ENCODE measurements at regions not wholly inside any gene's neighbourhood (a gene's known extent, or its start where the extent isn't known, plus 50 kb on each side); places are given as distances from the start of the nearest gene placed in this dataset.

DNA sequence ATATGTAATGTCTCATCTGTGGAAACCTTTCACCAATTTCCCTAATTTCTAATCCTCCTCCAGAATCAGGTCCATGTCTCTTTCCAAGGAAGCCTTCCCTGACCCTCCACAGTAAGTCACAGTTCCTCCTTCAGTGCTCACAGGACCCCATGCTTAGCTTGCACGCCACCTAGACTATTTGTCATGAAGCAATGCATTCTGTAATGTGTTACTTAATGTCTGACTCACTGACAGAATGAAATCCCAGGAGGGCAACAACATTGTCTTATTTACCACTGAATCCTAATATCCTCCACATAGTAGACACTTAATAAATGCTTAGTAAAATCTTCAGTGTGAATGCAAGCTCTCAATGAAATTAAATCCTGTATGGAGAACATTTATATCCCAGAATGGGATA, 245.9 kb upstream of the PLD5 start:
- no peak overlapping the region for H3K4me3 ChIP-seq (replicated peaks in 1 of 3; ENCODE audit: insufficient read depth in 1 of 3, low read depth in 2 of 3, low read length in 3 of 3)
- in situ Hi-C loops (cut with HindIII; ENCODE audit: extremely low pct_ligation_motif_present, low pct_unique_long_range_greater_than_20kb): no loop called here
- H3K79me2 ChIP-seq (ENCODE audit: insufficient read depth, low read length): no peaks in the 10 kb centered on the region
- H3K36me3 ChIP-seq (replicated peaks in 1 of 2; ENCODE audit: control insufficient read depth in 1 of 2, insufficient read depth in 2 of 2, low read length in 2 of 2): no peaks in the 10 kb centered on the region
- 0% methylated on average over 1 of the region's 1 CpG for WGBS (ENCODE audit: low lambda C conversion rate)
- H3K27ac ChIP-seq (ENCODE audit: extremely low read length, insufficient read depth, low read length): no peak overlapping the region
- BruUV-seq (replicated peaks): no TSS peak
- POLR2A ChIA-PET: no interaction called here
- H3K9ac ChIP-seq (ENCODE audit: insufficient read depth, low read depth, low read length): no peak overlapping the region
- H3K27me3 ChIP-seq (ENCODE audit: control insufficient read depth in 1 of 2, insufficient read depth in 2 of 2, low read length in 2 of 2): no peaks in the 10 kb centered on the region
- CTCF ChIA-PET (ENCODE audit: low intra/inter-chr PET ratio, low total read pairs): no interaction called here
- no peaks in the 10 kb centered on the region for H4K20me1 ChIP-seq (ENCODE audit: insufficient read depth, low read length)
- ATAC-seq (no peak), FAIRE-seq (no peak), DNase-seq (ENCODE audit: low spot score) (no peak)
- no peaks in the 10 kb centered on the region for H3K4me1 ChIP-seq (ENCODE audit: insufficient read depth, low read length)
- H2AFZ ChIP-seq (ENCODE audit: low read length): no peak overlapping the region
- TF ChIP-seq ZBTB14 (CRISPR knock-in tag; IDR thresholded peaks at IDR 0.05) (no peak), ZKSCAN1 (IDR thresholded peaks at IDR 0.05; ENCODE audit: low read length) (no peak), ZNF563 (CRISPR knock-in tag; IDR thresholded peaks at IDR 0.05) (no peak), TMF1 (CRISPR knock-in tag; IDR thresholded peaks at IDR 0.05; ENCODE audit: low read depth) (no peak), ZNF343 (CRISPR knock-in tag; IDR thresholded peaks at IDR 0.05) (no peak), SALL1 (CRISPR knock-in tag; IDR thresholded peaks at IDR 0.05) (no peak)
- intact Hi-C loops (cut with micrococcal nuclease; ENCODE audit: unreplicated experiment): no loop called here
- no peaks in the 10 kb centered on the region for H3K9me3 ChIP-seq (ENCODE audit: low read length)
- H3K4me2 ChIP-seq (ENCODE audit: low read depth, low read length): no peak overlapping the region

GRCh38 chr1:242764161-242764560, 239.7 kb upstream of the PLD5 start:
- in situ Hi-C loops (cut with HindIII; ENCODE audit: extremely low pct_ligation_motif_present, low pct_unique_long_range_greater_than_20kb) (no loop called here), intact Hi-C loops (cut with micrococcal nuclease; ENCODE audit: unreplicated experiment) (no loop called here)

More at GRCh38 chr1:242764161-242764560, 239.7 kb upstream of the PLD5 start:
- Histone ChIP-seq H4K20me1 (ENCODE audit: insufficient read depth, low read length) (no peaks in the 10 kb centered on the region), H3K36me3 (replicated peaks in 1 of 2; ENCODE audit: control insufficient read depth in 1 of 2, insufficient read depth in 2 of 2, low read length in 2 of 2) (no peaks in the 10 kb centered on the region), H2AFZ (ENCODE audit: low read length) (no peak overlapping the region), H3K9ac (ENCODE audit: insufficient read depth, low read depth, low read length) (no peak overlapping the region), H3K27ac (ENCODE audit: extremely low read length, insufficient read depth, low read length) (no peak overlapping the region), H3K79me2 (ENCODE audit: insufficient read depth, low read length) (no peaks in the 10 kb centered on the region), H3K4me2 (ENCODE audit: low read depth, low read length) (no peak overlapping the region), H3K4me3 (replicated peaks in 1 of 3; ENCODE audit: insufficient read depth in 1 of 3, low read depth in 2 of 3, low read length in 3 of 3) (no peak overlapping the region), H3K4me1 (ENCODE audit: insufficient read depth, low read length) (no peaks in the 10 kb centered on the region), H3K27me3 (ENCODE audit: control insufficient read depth in 1 of 2, insufficient read depth in 2 of 2, low read length in 2 of 2) (no peaks in the 10 kb centered on the region), H3K9me3 (ENCODE audit: low read length) (no peaks in the 10 kb centered on the region)
- CTCF ChIA-PET (ENCODE audit: low intra/inter-chr PET ratio, low total read pairs): no interaction called here
- POLR2A ChIA-PET: no interaction called here
- no peak for ATAC-seq
- DNase-seq (ENCODE audit: low spot score): no peak
- no TSS peak for BruUV-seq (replicated peaks)
- no peak for FAIRE-seq
- 0% methylated on average over 1 of the region's 1 CpG for WGBS (ENCODE audit: low lambda C conversion rate)
- no peak for TF ChIP-seq AGO2 (optimal IDR thresholded peaks at IDR 0.05; ENCODE audit: low read depth, low read length)
- TF ChIP-seq NRL (CRISPR knock-in tag; IDR thresholded peaks at IDR 0.05; ENCODE audit: borderline replicate concordance): no peak
- TF ChIP-seq, protein P1, sequence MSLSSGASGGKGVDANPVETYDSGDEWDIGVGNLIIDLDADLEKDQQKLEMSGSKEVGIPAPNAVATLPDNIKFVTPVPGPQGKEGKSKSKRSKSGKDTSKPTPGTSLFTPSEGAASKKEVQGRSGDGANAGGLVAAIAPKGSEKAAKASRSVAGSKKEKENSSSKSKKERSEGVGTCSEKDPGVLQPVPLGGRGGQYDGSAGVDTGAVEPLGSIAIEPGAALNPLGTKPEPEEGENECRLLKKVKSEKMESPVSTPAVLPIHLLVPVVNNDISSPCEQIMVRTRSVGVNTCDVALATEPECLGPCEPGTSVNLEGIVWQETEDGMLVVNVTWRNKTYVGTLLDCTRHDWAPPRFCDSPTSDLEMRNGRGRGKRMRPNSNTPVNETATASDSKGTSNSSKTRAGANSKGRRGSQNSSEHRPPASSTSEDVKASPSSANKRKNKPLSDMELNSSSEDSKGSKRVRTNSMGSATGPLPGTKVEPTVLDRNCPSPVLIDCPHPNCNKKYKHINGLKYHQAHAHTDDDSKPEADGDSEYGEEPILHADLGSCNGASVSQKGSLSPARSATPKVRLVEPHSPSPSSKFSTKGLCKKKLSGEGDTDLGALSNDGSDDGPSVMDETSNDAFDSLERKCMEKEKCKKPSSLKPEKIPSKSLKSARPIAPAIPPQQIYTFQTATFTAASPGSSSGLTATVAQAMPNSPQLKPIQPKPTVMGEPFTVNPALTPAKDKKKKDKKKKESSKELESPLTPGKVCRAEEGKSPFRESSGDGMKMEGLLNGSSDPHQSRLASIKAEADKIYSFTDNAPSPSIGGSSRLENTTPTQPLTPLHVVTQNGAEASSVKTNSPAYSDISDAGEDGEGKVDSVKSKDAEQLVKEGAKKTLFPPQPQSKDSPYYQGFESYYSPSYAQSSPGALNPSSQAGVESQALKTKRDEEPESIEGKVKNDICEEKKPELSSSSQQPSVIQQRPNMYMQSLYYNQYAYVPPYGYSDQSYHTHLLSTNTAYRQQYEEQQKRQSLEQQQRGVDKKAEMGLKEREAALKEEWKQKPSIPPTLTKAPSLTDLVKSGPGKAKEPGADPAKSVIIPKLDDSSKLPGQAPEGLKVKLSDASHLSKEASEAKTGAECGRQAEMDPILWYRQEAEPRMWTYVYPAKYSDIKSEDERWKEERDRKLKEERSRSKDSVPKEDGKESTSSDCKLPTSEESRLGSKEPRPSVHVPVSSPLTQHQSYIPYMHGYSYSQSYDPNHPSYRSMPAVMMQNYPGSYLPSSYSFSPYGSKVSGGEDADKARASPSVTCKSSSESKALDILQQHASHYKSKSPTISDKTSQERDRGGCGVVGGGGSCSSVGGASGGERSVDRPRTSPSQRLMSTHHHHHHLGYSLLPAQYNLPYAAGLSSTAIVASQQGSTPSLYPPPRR (CRISPR knock-in tag; IDR thresholded peaks at IDR 0.05; ENCODE audit: borderline replicate concordance): no peak
- TF ChIP-seq CCDC6 (CRISPR knock-in tag; IDR thresholded peaks at IDR 0.05): no peak
- no peak for TF ChIP-seq MNT (IDR thresholded peaks at IDR 0.05)
- no peak for TF ChIP-seq ZNF781 (CRISPR knock-in tag; IDR thresholded peaks at IDR 0.05; ENCODE audit: borderline replicate concordance, not compliant biosample characterization)
- TF ChIP-seq ZNF616 (CRISPR knock-in tag; IDR thresholded peaks at IDR 0.05; ENCODE audit: low read depth): no peak
